HepG2 (cell line): ENCODE measurements at regions not wholly inside any gene's neighbourhood (a gene's known extent, or its start where the extent isn't known, plus 50 kb on each side); places are given as distances from the start of the nearest gene placed in this dataset.

Experiments used
- ATAC-seq: fragments of 200-7000 bp; cut with Tn5 transposase; 3 replicates; pipeline ENCODE4 v1.9.1; 2020; ENCODE audit warnings: mild to moderate bottlenecking, moderate library complexity
- BruUV-seq: library from RNA; stranded (reverse); fragments of 400-500 nt; replicated peaks from 2 replicates; lab custom pipeline; 2021; lab: Mats Ljungman, UMichigan
- CTCF ChIA-PET: fragments of 300-600 bp; formaldehyde crosslinking; extraction: SDS; loops from one replicate; lab custom pipeline; 2021; ENCODE audit warnings: low total read pairs, inconsistent platforms, low intra/inter-chr PET ratio; lab: Yijun Ruan, JAX
- POLR2A ChIA-PET: fragments of 350-600 bp; sonication (Branson Sonifier 250); formaldehyde crosslinking; loops from one replicate; lab custom pipeline; 2020; ENCODE audit warnings: antibody characterized with exemption, inconsistent platforms; lab: Yijun Ruan, JAX
- DNase-seq: peaks from one replicate; pipeline ENCODE4 v3.0.0-alpha.2; 2015; ENCODE audit warnings: low spot score
- FAIRE-seq: peaks from 3 replicates; lab custom pipeline; 2011; peaks lifted over from hg19 to GRCh38; lab: Jason Lieb, UNC
- H2AFZ ChIP-seq: one replicate; pipeline ENCODE4 v1.6.1; 2011; ENCODE audit warnings: low read length, inconsistent platforms
- H3K27ac ChIP-seq: fragments of 300-600 bp; 3 replicates; pipeline ENCODE4 v1.8.0; 2011; ENCODE audit warnings: mixed run types, mild to moderate bottlenecking, mixed read lengths, low read length, inconsistent platforms; ENCODE audit not compliant: insufficient read depth; ENCODE audit errors: extremely low read length
- H3K27me3 ChIP-seq, 2 experiments: fragments of 200-600 bp in 1 of 2; 2 replicates in 1 of 2; 3 replicates in 1 of 2; pipeline versions ENCODE4 v1.6.0 to v1.8.0; 2011; ENCODE audit warnings: low read length in 2 of 2, mild to moderate bottlenecking in 2 of 2, moderate library complexity in 2 of 2, inconsistent platforms in 1 of 2; ENCODE audit not compliant: insufficient read depth in 2 of 2, control insufficient read depth in 1 of 2
- H3K36me3 ChIP-seq, 2 experiments: fragments of 200-600 bp in 1 of 2; replicated peaks in 1 of 2; 2 replicates in 1 of 2; 3 replicates in 1 of 2; pipeline versions ENCODE4 v1.5.1 to v1.8.0; 2011; ENCODE audit warnings: low read length in 2 of 2, inconsistent platforms in 1 of 2; ENCODE audit not compliant: insufficient read depth in 2 of 2, control insufficient read depth in 1 of 2
- H3K4me1 ChIP-seq: 2 replicates; pipeline ENCODE4 v1.5.1; 2012; ENCODE audit warnings: low read length, inconsistent platforms; ENCODE audit not compliant: insufficient read depth
- H3K4me2 ChIP-seq: 2 replicates; pipeline ENCODE4 v1.6.0; 2011; ENCODE audit warnings: low read depth, low read length, inconsistent platforms
- H3K4me3 ChIP-seq, 3 experiments: fragments of 200-600 bp in 1 of 3; sonication (generic), shearing (Covaris generic) in 1 of 3; replicated peaks in 1 of 3; 2 replicates each; pipeline ENCODE4 v1.5.1; 2011 to 2016; ENCODE audit warnings: low read length in 3 of 3, inconsistent platforms in 2 of 3, low read depth in 2 of 3, mild to moderate bottlenecking in 2 of 3, control low read depth in 1 of 3, mixed read lengths in 1 of 3; ENCODE audit not compliant: insufficient read depth in 1 of 3
- H3K79me2 ChIP-seq: one replicate; pipeline ENCODE4 v1.6.1; 2011; ENCODE audit warnings: low read length, inconsistent platforms; ENCODE audit not compliant: insufficient read depth
- H3K9ac ChIP-seq: 2 replicates; pipeline ENCODE4 v1.6.0; 2011; ENCODE audit warnings: mild to moderate bottlenecking, low read depth, low read length, inconsistent platforms; ENCODE audit not compliant: insufficient read depth
- H3K9me3 ChIP-seq: 2 replicates; pipeline ENCODE4 v1.5.1; 2012; ENCODE audit warnings: mild to moderate bottlenecking, low read length
- H4K20me1 ChIP-seq: 2 replicates; pipeline ENCODE4 v1.6.0; 2011; ENCODE audit warnings: inconsistent platforms, mild to moderate bottlenecking, low read length, moderate library complexity; ENCODE audit not compliant: insufficient read depth
- ELF1 ChIP-seq: sonication (generic); formaldehyde crosslinking; IDR thresholded peaks from 2 replicates; pipeline ENCODE4 v1.4.0; 2020; ENCODE audit warnings: missing genetic modification reagents
- HOXA7 ChIP-seq: sonication (generic); formaldehyde crosslinking; IDR thresholded peaks from 2 replicates; pipeline ENCODE4 v1.8.1; 2022; ENCODE audit warnings: mild to moderate bottlenecking, missing genetic modification reagents, moderate library complexity
- SMARCE1 ChIP-seq: fragments of 450-650 bp; IDR thresholded peaks from 2 replicates; pipeline ENCODE4 v1.6.1; 2017; ENCODE audit warnings: borderline replicate concordance
- ZNF234 ChIP-seq: sonication (generic); formaldehyde crosslinking; conservative IDR thresholded peaks from 2 replicates; pipeline ENCODE4 v1.5.1; 2020; ENCODE audit warnings: mild to moderate bottlenecking, missing genetic modification reagents
- ZNF460 ChIP-seq: sonication (generic); formaldehyde crosslinking; IDR thresholded peaks from 2 replicates; pipeline ENCODE4 v1.5.1; 2020; ENCODE audit warnings: missing genetic modification reagents, mild to moderate bottlenecking, borderline replicate concordance
- ZNF607 ChIP-seq: sonication (generic); formaldehyde crosslinking; IDR thresholded peaks from 2 replicates; pipeline ENCODE4 v1.5.1; 2020; ENCODE audit warnings: missing genetic modification reagents, mild to moderate bottlenecking, borderline replicate concordance
- ZNF788 ChIP-seq: sonication (generic); formaldehyde crosslinking; IDR thresholded peaks from 2 replicates; pipeline ENCODE4 v1.5.0; 2020; ENCODE audit warnings: mild to moderate bottlenecking, missing genetic modification reagents, borderline replicate concordance
- ZNF83 ChIP-seq: sonication (generic); formaldehyde crosslinking; IDR thresholded peaks from 2 replicates; pipeline ENCODE4 v1.4.0; 2020; ENCODE audit warnings: missing genetic modification reagents, mild to moderate bottlenecking, borderline replicate concordance
- WGBS: methylation state at CpG from one replicate; pipeline ENCODE4 v1.1.6; 2017; ENCODE audit warnings: low lambda C conversion rate; 5-methylcytosine and 5-hydroxymethylcytosine counted together
- in situ Hi-C: cut with HindIII; loops from 2 replicates; pipeline ENCODE4 v1.10.0; 2017; ENCODE audit warnings: low pct_unique_long_range_greater_than_20kb; ENCODE audit not compliant: extremely low pct_ligation_motif_present
- intact Hi-C: fragments of 100-400 bp; cut with micrococcal nuclease; formaldehyde crosslinking; loops from one replicate; pipeline ENCODE4 v1.10.0; 2022; ENCODE audit not compliant: unreplicated experiment
- TF ChIP-seq, protein P1 (sequence below): sonication (generic); formaldehyde crosslinking; IDR thresholded peaks from 2 replicates; pipeline ENCODE4 v1.4.0; 2020; ENCODE audit warnings: missing genetic modification reagents

DNA sequence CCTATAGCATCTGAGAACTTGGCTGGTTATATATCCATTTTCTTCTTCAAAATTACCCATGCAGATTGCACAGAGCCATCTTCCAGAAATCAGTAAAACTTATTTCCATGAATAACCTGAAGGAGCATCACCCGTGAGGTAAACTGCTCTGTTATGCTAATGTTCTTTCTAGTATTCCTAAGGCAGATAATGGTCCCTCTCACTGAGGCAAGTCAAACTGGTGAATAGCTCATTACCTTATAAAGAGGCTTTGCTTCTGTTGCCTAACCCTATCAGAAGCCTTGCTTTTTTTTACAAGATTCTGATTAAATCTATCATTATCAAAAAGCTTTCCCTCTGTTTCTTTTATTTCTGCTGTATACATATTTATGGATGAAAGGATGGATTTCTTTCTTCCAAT is 307.6 kb upstream of the FLRT2 start:
- no peak for DNase-seq
- CTCF ChIA-PET, result no interaction called here
- no peak for TF ChIP-seq ZNF788
- TF ChIP-seq ZNF460 (CRISPR knock-in tag), result no peak
- TF ChIP-seq SMARCE1, result no peak
- TF ChIP-seq ZNF607 (CRISPR knock-in tag), result no peak
- TF ChIP-seq, protein P1, sequence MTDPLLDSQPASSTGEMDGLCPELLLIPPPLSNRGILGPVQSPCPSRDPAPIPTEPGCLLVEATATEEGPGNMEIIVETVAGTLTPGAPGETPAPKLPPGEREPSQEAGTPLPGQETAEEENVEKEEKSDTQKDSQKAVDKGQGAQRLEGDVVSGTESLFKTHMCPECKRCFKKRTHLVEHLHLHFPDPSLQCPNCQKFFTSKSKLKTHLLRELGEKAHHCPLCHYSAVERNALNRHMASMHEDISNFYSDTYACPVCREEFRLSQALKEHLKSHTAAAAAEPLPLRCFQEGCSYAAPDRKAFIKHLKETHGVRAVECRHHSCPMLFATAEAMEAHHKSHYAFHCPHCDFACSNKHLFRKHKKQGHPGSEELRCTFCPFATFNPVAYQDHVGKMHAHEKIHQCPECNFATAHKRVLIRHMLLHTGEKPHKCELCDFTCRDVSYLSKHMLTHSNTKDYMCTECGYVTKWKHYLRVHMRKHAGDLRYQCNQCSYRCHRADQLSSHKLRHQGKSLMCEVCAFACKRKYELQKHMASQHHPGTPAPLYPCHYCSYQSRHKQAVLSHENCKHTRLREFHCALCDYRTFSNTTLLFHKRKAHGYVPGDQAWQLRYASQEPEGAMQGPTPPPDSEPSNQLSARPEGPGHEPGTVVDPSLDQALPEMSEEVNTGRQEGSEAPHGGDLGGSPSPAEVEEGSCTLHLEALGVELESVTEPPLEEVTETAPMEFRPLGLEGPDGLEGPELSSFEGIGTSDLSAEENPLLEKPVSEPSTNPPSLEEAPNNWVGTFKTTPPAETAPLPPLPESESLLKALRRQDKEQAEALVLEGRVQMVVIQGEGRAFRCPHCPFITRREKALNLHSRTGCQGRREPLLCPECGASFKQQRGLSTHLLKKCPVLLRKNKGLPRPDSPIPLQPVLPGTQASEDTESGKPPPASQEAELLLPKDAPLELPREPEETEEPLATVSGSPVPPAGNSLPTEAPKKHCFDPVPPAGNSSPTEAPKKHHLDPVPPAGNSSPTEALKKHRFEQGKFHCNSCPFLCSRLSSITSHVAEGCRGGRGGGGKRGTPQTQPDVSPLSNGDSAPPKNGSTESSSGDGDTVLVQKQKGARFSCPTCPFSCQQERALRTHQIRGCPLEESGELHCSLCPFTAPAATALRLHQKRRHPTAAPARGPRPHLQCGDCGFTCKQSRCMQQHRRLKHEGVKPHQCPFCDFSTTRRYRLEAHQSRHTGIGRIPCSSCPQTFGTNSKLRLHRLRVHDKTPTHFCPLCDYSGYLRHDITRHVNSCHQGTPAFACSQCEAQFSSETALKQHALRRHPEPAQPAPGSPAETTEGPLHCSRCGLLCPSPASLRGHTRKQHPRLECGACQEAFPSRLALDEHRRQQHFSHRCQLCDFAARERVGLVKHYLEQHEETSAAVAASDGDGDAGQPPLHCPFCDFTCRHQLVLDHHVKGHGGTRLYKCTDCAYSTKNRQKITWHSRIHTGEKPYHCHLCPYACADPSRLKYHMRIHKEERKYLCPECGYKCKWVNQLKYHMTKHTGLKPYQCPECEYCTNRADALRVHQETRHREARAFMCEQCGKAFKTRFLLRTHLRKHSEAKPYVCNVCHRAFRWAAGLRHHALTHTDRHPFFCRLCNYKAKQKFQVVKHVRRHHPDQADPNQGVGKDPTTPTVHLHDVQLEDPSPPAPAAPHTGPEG, result no peak
- no peak for TF ChIP-seq HOXA7 (CRISPR knock-in tag)
- no peak for TF ChIP-seq ZNF83
- no peak for TF ChIP-seq ELF1 (CRISPR knock-in tag)
- no peak for TF ChIP-seq ZNF234 (CRISPR knock-in tag)
- TF ChIP-seq, all 625 proteins: peak for 0
- in situ Hi-C loops, result no loop called here
- FAIRE-seq (no peak), ATAC-seq (no peak)
- H3K9ac ChIP-seq, result no peak overlapping the region
- intact Hi-C loops, result no loop called here
- H3K27me3 ChIP-seq, result no peaks in the 10 kb centered on the region
- WGBS, result 85% methylated on average over 1 of the region's 1 CpG
- no peak overlapping the region for H2AFZ ChIP-seq
- H3K79me2 ChIP-seq, result no peaks in the 10 kb centered on the region
- no peak overlapping the region for H3K4me2 ChIP-seq
- no peaks in the 10 kb centered on the region for H4K20me1 ChIP-seq
- BruUV-seq, result no TSS peak
- H3K9me3 ChIP-seq, result peaks cover 68% of the 10 kb centered on the region
- H3K36me3 ChIP-seq, result no peaks in the 10 kb centered on the region
- POLR2A ChIA-PET, result no interaction called here
- no peak overlapping the region for H3K27ac ChIP-seq
- no peak overlapping the region for H3K4me3 ChIP-seq
- H3K4me1 ChIP-seq, result no peaks in the 10 kb centered on the region
